Thymus (tissue), 11 donors: ENCODE measurements at regions not wholly inside any gene's neighbourhood (a gene's known extent, or its start where the extent isn't known, plus 50 kb on each side); places are given as distances from the start of the nearest gene placed in this dataset.

Experiments
- DNase-seq, 9 donors: peaks; one replicate each; pipeline ENCODE4 v3.0.0-alpha.2; 2013; ENCODE audit warnings: low spot score in 9 of 9, low read depth in 6 of 9, missing footprints in 1 of 9
- H3K27ac ChIP-seq, 2 donors: one replicate each; pipeline ENCODE4 v1.5.1; 2013; ENCODE audit warnings: control low read depth in 1 of 2, low read depth in 1 of 2, low read length in 1 of 2, mild to moderate bottlenecking in 1 of 2, moderate library complexity in 1 of 2
- H3K27me3 ChIP-seq, 2 donors: one replicate each; pipeline ENCODE4 v1.5.1; 2013; ENCODE audit warnings: low read length in 1 of 2; ENCODE audit not compliant: control insufficient read depth in 2 of 2, insufficient read depth in 1 of 2
- H3K36me3 ChIP-seq, 2 donors: one replicate each; pipeline ENCODE4 v1.5.1; 2013; ENCODE audit warnings: low read length in 1 of 2, mild to moderate bottlenecking in 1 of 2, moderate library complexity in 1 of 2; ENCODE audit not compliant: control insufficient read depth in 2 of 2, insufficient read depth in 2 of 2
- H3K4me1 ChIP-seq, 2 donors: one replicate each; pipeline ENCODE4 v1.5.1; 2013; ENCODE audit warnings: low read length in 2 of 2; ENCODE audit not compliant: control insufficient read depth in 2 of 2, insufficient read depth in 2 of 2
- H3K4me3 ChIP-seq, 2 donors: one replicate each; pipeline ENCODE4 v1.5.1; 2013; ENCODE audit warnings: low read length in 2 of 2, control low read depth in 1 of 2, mild to moderate bottlenecking in 1 of 2
- H3K9me3 ChIP-seq, 2 donors: one replicate each; pipeline ENCODE4 v1.5.1; 2013; ENCODE audit warnings: low read length in 1 of 2, mild to moderate bottlenecking in 1 of 2; ENCODE audit not compliant: control insufficient read depth in 2 of 2, insufficient read depth in 1 of 2
- WGBS: extraction: QIAGEN DNeasy Blood & Tissue Kit; methylation state at CpG from one replicate; pipeline ENCODE4 v1.1.7; 2013; 5-methylcytosine and 5-hydroxymethylcytosine counted together
- donor health status: healthy.

DNA sequence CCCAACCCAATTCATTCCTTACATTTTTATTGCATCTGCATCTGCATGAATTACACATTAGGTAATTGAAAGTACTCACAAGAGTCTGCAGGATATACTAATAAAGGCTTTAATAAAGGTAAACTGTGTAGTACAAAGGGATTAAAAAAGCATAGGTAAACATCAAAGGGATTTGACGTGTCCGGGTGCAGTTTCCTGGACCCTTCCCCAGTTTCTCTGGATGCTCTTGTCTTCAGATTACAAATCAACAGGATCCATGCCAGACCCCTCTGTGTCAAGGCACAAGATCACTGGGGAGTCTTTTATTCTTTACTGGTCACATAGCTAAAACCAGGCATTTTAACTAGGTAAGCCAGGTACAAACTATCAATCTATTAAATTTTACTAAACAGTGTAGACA is 177.2 kb upstream of the TYRP1 start:
- no peaks in the 10 kb centered on the region for H3K27me3 ChIP-seq
- H3K27ac ChIP-seq: no peak overlapping the region
- H3K4me1 ChIP-seq: no peaks in the 10 kb centered on the region
- H3K36me3 ChIP-seq: no peaks in the 10 kb centered on the region
- 91% methylated on average over 2 of the region's 2 CpGs for WGBS
- no peaks in the 10 kb centered on the region for H3K9me3 ChIP-seq
- no peak for DNase-seq
- no peak overlapping the region for H3K4me3 ChIP-seq

DNA sequence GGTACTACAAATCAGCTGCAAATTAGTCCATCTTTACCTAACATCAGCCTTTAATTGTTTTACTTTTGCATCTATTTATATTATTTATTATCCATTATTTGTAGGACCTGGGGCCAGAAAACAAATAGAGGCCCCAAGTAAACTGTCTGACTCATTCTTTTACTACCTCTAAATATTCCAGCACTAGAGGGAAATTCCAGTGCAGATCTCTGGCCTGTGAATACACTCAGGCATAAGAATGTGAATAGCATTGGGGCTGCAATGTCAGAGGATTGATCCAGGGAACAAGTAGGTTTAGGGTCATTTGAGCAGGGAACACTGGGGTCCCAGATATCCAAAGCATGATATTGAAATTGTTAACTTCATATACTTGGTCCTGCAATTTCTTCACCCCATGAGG is 176.6 kb upstream of the TYRP1 start:
- no peaks in the 10 kb centered on the region for H3K36me3 ChIP-seq
- no peaks in the 10 kb centered on the region for H3K9me3 ChIP-seq
- no peak overlapping the region for H3K4me3 ChIP-seq
- DNase-seq: no peak
- no peak overlapping the region for H3K27ac ChIP-seq
- no peaks in the 10 kb centered on the region for H3K27me3 ChIP-seq
- no peaks in the 10 kb centered on the region for H3K4me1 ChIP-seq

DNA sequence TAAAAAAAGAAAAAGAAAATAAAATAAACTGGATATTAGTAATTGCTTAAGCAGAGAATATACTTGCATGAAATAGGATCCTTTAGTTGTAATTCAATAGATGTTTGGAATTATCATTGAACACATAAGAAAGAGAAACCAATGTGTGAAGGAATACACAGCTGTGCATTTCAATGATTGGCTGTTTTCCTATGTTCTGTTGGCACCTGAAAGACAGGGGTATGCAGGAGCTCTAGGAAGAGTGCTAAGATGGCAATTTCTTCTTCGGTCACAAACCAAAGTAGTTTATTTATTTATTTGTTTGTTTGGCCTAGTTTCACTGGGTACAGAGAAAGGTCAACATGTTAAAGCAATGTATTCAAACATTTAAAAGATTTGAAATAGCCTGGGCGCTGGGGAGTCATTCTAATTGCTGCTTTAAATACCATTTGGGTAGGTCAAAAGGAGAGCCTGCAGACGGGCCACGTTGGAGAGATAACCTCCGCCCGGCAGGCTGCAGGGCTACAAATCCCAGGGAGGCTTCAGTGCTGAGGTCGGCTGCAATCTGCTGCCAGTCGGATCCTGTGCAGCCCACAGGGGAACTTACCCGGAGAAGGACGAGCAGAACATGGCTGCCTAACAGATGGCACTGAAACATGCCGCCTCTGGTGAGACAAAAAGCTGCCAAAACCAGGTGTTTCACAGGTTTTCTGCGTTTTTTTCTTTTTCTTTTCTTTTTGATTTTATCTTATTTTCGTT is 154.2 kb upstream of the TYRP1 start:
- Histone ChIP-seq H3K4me3 (no peak overlapping the region), H3K4me1 (no peaks in the 10 kb centered on the region), H3K36me3 (no peaks in the 10 kb centered on the region), H3K9me3 (no peaks in the 10 kb centered on the region), H3K27me3 (no peaks in the 10 kb centered on the region), H3K27ac (no peak overlapping the region)
- WGBS: 84% methylated on average over 13 of the region's 13 CpGs
- no peak for DNase-seq

DNA sequence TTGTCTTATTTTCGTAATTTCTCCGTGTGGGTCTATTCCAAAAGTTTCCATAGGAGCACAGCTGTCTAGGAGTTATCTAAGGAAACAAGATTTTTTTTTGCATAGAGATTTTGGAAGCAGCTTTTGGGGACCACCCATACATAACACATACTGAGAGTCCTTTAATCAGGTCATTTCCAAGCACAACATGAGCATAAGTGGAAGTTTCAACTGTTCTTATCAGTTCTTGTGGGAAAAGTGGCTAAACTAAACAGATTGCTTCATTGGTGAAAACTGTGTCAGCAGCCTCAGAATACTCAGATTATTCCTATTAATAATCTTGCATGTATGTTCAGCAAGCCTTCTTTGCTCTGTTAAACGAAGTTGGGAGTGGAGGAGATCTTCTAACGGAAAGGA is 153.6 kb upstream of the TYRP1 start:
- 88% methylated on average over 4 of the region's 4 CpGs for WGBS
- no peak for DNase-seq

DNA sequence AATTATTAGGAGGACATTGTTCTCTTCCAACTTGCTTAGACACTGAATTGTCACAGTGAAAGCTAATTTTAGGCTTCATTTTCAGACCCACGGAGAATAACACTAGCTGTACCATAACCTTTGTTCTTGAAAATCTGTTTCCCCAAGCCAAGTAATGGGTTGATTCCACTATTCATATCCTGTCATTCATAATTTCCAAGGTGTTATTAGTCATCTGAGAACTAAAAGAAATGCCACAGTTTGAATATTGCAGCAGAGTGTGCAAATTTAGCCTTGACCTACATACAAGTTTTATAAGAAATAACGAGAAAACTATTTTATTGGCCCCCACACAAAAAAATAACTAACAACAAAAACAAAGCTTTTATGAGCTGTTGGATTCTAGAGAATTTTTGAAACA is 148.5 kb upstream of the TYRP1 start:
- Histone ChIP-seq H3K36me3 (no peaks in the 10 kb centered on the region), H3K4me1 (no peaks in the 10 kb centered on the region), H3K27ac (no peak overlapping the region), H3K4me3 (no peak overlapping the region), H3K9me3 (no peaks in the 10 kb centered on the region), H3K27me3 (no peaks in the 10 kb centered on the region)
- no peak for DNase-seq
- WGBS: 77% methylated on average over 2 of the region's 2 CpGs

More for the DNA sequence above, 153.6 kb upstream of the TYRP1 start:
- no peak overlapping the region for H3K4me3 ChIP-seq
- no peaks in the 10 kb centered on the region for H3K27me3 ChIP-seq
- H3K36me3 ChIP-seq: no peaks in the 10 kb centered on the region
- H3K27ac ChIP-seq: no peak overlapping the region
- no peaks in the 10 kb centered on the region for H3K4me1 ChIP-seq
- no peaks in the 10 kb centered on the region for H3K9me3 ChIP-seq

DNA sequence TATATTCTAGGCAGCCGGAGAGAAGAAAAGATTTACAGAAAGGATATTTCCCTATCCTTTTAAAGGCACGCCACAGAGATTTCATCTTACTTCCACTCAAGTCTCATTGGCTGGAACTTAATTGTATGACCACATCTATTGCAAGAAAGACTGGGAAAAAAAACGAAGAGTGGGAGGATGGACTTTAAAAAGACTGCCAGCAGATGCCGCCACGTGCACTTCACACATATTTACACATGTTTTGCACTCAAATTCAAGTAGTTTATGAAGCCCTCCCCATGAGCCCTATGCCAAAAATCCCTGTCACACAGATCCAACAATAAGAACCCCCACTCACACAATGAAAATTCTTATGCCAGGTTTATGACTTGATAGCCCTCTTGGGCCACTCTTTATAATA is 138.5 kb upstream of the TYRP1 start:
- WGBS: 61% methylated on average over 5 of the region's 5 CpGs
- no peaks in the 10 kb centered on the region for H3K36me3 ChIP-seq
- no peaks in the 10 kb centered on the region for H3K4me1 ChIP-seq
- H3K4me3 ChIP-seq: no peak overlapping the region
- no peaks in the 10 kb centered on the region for H3K27me3 ChIP-seq
- DNase-seq: no peak
- H3K27ac ChIP-seq: peak overlapping the region in 1 of 2 donors; percentile 26
- no peaks in the 10 kb centered on the region for H3K9me3 ChIP-seq

DNA sequence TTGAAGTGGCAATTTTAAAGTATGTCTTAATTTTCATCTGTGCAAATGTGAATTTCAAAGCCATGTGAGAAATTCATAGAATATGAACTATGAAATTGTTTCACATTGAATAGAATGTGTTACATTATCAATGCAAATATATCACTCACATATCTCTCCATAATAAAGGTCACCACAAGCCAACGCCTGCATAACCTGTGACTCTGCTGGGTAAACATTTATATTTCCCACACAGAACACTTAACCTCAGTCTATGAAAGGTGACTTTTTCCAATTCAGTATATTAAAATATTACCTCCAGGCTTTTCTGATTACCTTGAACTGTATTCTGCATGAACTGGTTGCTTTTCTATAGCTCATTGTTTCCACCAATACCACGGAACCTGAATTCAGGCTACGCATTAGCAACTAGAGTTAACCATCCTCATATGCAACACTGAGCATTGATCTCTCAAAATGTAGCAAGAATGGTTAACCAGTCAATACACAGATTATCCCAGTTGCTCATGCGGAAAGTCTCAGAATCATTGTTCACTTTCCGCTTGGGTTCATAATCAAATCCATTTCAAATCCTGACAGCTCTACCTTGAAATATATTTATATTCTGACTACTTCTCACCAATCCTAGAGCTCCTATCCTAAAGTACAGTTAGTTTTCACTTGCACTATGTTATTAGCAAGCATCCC is 126.6 kb upstream of the TYRP1 start:
- no peaks in the 10 kb centered on the region for H3K9me3 ChIP-seq
- H3K27me3 ChIP-seq: no peaks in the 10 kb centered on the region
- 94% methylated on average over 5 of the region's 5 CpGs for WGBS
- no peaks in the 10 kb centered on the region for H3K4me1 ChIP-seq
- H3K27ac ChIP-seq: no peak overlapping the region
- no peak overlapping the region for H3K4me3 ChIP-seq
- no peaks in the 10 kb centered on the region for H3K36me3 ChIP-seq
- DNase-seq: no peak

DNA sequence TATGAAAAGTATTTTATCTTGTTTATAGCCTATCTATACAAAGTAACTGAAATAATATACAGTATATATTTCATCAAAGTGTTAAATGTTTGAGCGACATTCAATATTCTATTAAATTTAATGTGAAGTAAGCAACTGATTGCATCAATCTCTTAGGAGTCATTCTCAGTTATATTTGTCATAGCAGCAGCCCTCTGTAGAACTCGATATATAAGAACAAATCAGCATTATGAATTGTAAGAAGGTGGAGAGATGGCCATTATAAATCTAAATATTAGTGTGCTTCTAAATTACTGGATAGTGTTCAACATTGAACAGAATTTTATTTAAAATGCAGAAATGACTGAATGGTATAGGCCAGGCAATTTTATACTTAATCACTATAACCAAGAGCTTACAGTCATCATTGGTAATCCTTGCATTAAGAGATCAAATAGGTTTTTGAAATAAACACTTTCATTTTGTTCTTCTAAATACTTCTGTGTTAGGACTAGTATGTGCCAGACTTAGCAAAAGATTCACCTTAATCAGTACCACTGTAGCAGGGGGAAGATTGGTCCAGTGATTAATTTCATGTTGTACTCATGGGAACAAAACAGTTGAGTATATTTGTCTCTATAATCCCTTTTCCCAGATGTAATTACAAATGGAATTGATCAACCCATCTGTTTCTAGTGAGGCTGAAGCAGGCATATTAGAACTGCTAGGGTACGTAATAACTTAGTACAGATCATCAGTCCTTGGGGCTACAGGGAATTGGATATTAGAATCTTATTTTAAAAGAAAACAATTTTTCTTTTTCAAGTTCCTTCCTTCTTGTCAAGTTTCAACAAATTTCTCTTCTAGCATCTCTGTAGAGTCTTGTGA is 108.3 kb upstream of the TYRP1 start:
- no peak for DNase-seq
- Histone ChIP-seq H3K27me3 (no peaks in the 10 kb centered on the region), H3K4me1 (no peaks in the 10 kb centered on the region), H3K27ac (no peak overlapping the region), H3K36me3 (no peaks in the 10 kb centered on the region), H3K4me3 (no peak overlapping the region), H3K9me3 (no peaks in the 10 kb centered on the region)
- WGBS: 96% methylated on average over 3 of the region's 3 CpGs

DNA sequence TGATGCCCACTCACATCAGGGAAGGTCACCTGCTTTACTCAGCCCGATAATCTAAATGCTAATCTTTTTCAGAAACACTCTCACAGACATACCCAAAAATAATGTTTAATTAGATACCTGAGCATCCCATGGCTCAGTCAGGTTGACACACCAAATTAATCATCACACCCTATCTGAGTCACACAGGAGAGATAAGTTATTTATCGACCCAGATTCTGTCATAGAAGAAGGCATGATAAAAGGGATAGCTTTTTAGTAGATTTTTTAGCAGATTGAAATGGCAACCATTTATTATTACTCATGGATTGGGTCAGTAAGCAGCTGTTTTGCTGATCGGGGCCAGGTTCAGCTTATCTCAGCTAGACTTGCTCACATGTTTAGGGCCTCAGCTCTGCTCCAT is 97.8 kb upstream of the TYRP1 start:
- H3K27ac ChIP-seq: no peak overlapping the region
- no peak for DNase-seq
- no peaks in the 10 kb centered on the region for H3K4me1 ChIP-seq
- no peaks in the 10 kb centered on the region for H3K36me3 ChIP-seq
- WGBS: 94% methylated on average over 3 of the region's 3 CpGs
- no peak overlapping the region for H3K4me3 ChIP-seq
- no peaks in the 10 kb centered on the region for H3K9me3 ChIP-seq
- no peaks in the 10 kb centered on the region for H3K27me3 ChIP-seq
